ENCODE measurements at regions not wholly inside any gene's neighbourhood (a gene's known extent, or its start where the extent isn't known, plus 50 kb on each side); places are given as distances from the start of the nearest gene placed in this dataset.
"Not testable (repeated sequence)": the region's sequence is repeated elsewhere in the genome, so short reads cannot be mapped to it uniquely, and the experiment has no call there.

DNA sequence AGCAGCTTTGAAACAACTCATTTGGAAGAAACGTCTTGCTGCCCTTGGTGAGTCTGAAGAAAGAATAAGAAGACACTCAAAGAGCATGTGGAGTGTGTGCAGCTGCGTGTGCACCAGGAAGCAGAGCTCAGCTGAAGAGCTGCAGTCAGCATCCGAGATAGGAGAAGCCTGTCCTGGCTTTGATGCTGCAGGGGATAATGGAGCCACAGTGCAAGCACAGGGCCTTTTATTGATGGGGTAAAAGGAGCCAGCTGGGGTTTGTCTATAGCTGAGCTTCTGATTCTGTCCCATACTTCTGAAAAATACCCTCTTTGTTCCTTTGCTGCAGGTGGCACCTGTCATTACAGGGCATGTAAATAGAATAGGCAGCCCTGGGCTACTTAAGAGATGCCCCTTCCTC lies 375.7 kb upstream of the ZNF462 start:
- no peak for DNase-seq (ENCODE audit: low read depth)
- TF ChIP-seq, protein P1, sequence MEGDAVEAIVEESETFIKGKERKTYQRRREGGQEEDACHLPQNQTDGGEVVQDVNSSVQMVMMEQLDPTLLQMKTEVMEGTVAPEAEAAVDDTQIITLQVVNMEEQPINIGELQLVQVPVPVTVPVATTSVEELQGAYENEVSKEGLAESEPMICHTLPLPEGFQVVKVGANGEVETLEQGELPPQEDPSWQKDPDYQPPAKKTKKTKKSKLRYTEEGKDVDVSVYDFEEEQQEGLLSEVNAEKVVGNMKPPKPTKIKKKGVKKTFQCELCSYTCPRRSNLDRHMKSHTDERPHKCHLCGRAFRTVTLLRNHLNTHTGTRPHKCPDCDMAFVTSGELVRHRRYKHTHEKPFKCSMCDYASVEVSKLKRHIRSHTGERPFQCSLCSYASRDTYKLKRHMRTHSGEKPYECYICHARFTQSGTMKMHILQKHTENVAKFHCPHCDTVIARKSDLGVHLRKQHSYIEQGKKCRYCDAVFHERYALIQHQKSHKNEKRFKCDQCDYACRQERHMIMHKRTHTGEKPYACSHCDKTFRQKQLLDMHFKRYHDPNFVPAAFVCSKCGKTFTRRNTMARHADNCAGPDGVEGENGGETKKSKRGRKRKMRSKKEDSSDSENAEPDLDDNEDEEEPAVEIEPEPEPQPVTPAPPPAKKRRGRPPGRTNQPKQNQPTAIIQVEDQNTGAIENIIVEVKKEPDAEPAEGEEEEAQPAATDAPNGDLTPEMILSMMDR (conservative IDR thresholded peaks at IDR 0.05; ENCODE audit: low read depth, low read length): no peak
- H3K4me3 ChIP-seq (ENCODE audit: low read length): no peak overlapping the region

DNA sequence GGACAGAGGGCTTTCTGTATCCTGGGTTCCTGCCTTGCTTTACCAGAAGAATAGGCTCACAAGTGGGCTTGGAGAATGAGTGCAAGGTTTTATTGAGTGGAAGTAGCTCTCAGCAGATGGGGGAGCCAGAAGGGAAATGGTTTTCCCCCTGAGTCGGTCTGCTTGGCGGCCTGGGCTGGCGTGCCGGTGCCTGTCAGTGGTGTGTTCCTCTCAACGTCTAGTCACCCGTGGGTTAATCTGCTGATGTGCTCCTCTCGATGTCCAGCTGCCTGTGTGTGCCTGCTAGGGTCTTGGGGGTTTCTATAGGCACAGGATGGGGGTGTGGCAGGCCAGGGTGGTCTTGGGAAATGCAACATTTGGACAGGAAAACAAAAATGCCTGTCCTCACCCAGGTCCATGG lies 370.8 kb upstream of the ZNF462 start:
- DNase-seq (ENCODE audit: low read depth); H3K4me3 ChIP-seq (ENCODE audit: low read length): not testable (repeated sequence)

DNA sequence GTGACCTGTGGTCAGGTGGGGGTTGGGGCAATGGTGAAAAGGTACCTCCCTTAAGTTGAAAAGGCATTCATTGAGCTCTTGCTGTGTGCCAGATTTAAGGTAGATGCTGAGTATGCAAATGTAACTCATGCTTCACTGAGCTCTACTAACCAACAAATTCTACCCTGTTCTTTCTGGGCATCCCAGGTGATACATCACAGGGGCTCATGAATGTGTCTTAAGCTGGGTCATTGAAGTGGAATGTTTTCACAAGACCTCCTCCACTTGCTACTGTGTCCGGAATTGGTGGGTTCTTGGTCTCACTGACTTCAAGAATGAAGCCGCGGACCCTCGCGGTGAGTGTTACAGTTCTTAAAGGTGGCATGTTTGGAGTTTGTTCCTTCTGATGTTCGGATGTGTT lies 362.8 kb upstream of the ZNF462 start:
- H3K4me3 ChIP-seq (ENCODE audit: low read length): no peak overlapping the region
- TF ChIP-seq, protein P1 (conservative IDR thresholded peaks at IDR 0.05; ENCODE audit: low read depth, low read length): no peak
- DNase-seq (ENCODE audit: low read depth): no peak

DNA sequence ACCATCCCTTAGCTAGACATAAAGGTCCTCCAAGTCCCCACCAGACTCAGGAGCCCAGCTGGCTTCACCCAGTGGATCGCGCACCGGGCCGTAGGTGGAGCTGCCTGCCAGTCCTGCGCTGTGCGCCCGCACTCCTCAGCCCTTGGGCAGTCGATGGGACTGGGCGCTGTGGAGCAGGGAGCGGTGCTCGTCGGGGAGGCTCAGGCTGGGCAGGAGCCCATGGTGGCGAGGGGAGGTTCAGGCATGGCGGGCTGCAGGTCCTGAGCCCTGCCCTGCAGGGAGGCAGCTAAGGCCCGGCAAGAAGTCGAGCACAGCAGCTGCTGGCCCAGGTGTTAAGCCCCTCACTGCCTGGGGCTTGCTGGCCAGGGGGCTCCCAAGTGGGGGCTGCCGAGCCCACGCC lies 361.8 kb upstream of the ZNF462 start:
- not testable (repeated sequence) for H3K4me3 ChIP-seq (ENCODE audit: low read length); DNase-seq (ENCODE audit: low read depth)

- TF ChIP-seq, protein P1 (conservative IDR thresholded peaks at IDR 0.05; ENCODE audit: low read depth, low read length): no peak
- no peak overlapping the region for H3K4me3 ChIP-seq (ENCODE audit: low read length)
- no peak for DNase-seq (ENCODE audit: low read depth)
Observed at GRCh38 chr9:106502930-106503329, 360.0 kb upstream of the ZNF462 start.

- DNase-seq (ENCODE audit: low read depth): no peak
- no peak overlapping the region for H3K4me3 ChIP-seq (ENCODE audit: low read length)
- TF ChIP-seq, protein P1 (conservative IDR thresholded peaks at IDR 0.05; ENCODE audit: low read depth, low read length): no peak
Observed at GRCh38 chr9:106503759-106504158, 359.2 kb upstream of the ZNF462 start.

DNA sequence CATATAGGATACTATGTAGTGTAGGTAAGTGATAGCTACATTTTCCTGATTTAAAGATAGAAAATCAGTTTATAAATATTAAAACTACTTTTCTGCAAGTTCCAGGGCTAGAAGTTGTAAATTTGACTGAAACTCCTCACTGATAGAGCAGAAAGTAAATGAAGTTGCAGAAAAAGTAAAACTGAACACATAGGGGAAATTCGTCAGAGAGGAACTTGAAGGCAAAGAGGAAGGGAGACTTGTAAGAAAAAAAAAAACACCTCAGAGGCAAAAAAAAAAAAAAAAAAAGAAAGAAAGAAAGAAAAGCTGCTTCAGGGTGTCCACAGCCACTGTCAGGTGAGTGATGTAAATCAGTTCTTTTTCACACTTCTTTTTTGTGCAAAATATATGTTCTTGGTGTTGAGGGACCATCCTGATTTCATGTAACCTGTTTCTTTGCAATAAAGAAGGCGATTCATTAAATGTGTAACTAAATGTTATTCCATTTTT lies 336.2 kb upstream of the ZNF462 start:
- TF ChIP-seq, protein P1 (conservative IDR thresholded peaks at IDR 0.05; ENCODE audit: low read depth, low read length): no peak
- no peak for DNase-seq (ENCODE audit: low read depth)
- no peak overlapping the region for H3K4me3 ChIP-seq (ENCODE audit: low read length)

DNA sequence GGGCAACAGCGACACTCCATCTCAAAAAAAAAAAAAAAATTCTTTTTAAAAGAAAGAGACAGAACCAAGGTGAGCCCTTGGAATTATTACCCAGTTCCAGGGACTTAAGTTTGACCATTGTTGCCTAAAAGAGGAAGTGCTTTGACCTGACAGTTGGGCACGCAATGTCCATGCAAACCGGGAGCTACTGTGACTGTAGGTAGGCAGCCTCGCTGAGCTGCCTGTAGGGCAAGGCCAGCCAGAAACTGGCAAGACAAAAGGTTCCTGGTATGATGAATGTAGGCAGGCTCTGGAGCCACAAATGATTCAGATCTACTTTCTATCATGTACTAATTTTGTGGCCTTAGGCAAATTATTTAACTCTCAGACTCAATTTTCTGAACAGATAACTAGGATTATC lies 334.8 kb upstream of the ZNF462 start:
- TF ChIP-seq, protein P1 (conservative IDR thresholded peaks at IDR 0.05; ENCODE audit: low read depth, low read length): no peak
- DNase-seq (ENCODE audit: low read depth): no peak
- H3K4me3 ChIP-seq (ENCODE audit: low read length): no peak overlapping the region
